Suprapubic skin (tissue), 4 donors: ENCODE measurements at regions not wholly inside any gene's neighbourhood (a gene's known extent, or its start where the extent isn't known, plus 50 kb on each side); places are given as distances from the start of the nearest gene placed in this dataset.
"Not testable (repeated sequence)": the region's sequence is repeated elsewhere in the genome, so short reads cannot be mapped to it uniquely, and the experiment has no call there.

Source experiments
- DNase-seq, 2 donors: peaks; one replicate each; pipeline ENCODE4 v3.0.0-alpha.2; 2019; ENCODE audit warnings: low spot score in 2 of 2
- H3K27ac ChIP-seq: fragments of 200-600 bp; sonication (generic); one replicate; pipeline ENCODE4 v1.5.1; 2019
- H3K27me3 ChIP-seq: fragments of 200-600 bp; sonication (generic); one replicate; pipeline ENCODE4 v1.5.1; 2019
- H3K36me3 ChIP-seq: fragments of 200-600 bp; sonication (generic); one replicate; pipeline ENCODE4 v1.5.1; 2019
- H3K4me1 ChIP-seq: fragments of 200-600 bp; sonication (generic); one replicate; pipeline ENCODE4 v1.5.1; 2019
- H3K4me3 ChIP-seq: fragments of 200-600 bp; sonication (generic); one replicate; pipeline ENCODE4 v1.5.1; 2019; ENCODE audit warnings: mild to moderate bottlenecking
- H3K9me3 ChIP-seq: fragments of 200-600 bp; sonication (generic); one replicate; pipeline ENCODE4 v1.5.1; 2019
- CTCF ChIP-seq, 2 donors: fragments of 200-600 bp in 1 of 2; fragments of 450-650 bp in 1 of 2; sonication (generic) in 1 of 2; IDR thresholded peaks; one replicate each; pipeline ENCODE4 v1.5.1; 2016 to 2019; ENCODE audit warnings: antibody characterized with exemption in 2 of 2, mild to moderate bottlenecking in 1 of 2, moderate library complexity in 1 of 2
- EP300 ChIP-seq: sonication (generic); formaldehyde crosslinking; IDR thresholded peaks from one replicate; pipeline ENCODE4 v1.6.1; 2017; ENCODE audit warnings: antibody characterized with exemption
- POLR2A ChIP-seq, 2 donors: fragments of 450-650 bp; IDR thresholded peaks; one replicate each; pipeline ENCODE4 v1.6.1; 2017; ENCODE audit warnings: antibody characterized with exemption in 2 of 2, mild to moderate bottlenecking in 2 of 2, moderate library complexity in 2 of 2
- POLR2AphosphoS5 ChIP-seq, 3 donors: sonication (generic); formaldehyde crosslinking; IDR thresholded peaks; one replicate each; pipeline ENCODE4 v1.6.1; 2017; ENCODE audit warnings: antibody characterized with exemption in 3 of 3
- WGBS: methylation state at CpG from one replicate; pipeline ENCODE4 v1.1.5; 2018; 5-methylcytosine and 5-hydroxymethylcytosine counted together

DNA sequence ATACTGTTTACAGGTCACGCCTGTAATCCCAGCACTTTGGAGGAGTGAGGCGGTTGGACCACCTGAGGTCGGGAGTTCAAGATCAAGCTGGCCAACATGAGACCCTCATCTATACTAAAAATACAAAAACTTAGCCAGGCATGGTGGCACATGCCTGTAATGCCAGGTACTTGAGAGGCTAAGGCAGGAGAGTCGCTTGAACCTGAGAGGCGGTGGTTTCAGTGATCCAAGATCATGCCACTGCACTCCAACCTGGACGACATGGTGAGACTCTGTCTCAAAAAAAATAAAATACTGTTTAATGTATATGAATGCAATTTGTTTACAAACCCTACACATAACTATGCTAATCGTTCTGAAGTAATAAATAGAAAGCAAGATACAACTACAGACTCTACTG, 102.4 kb downstream of the ZNF486 start:
- TF ChIP-seq EP300: no peak
- no peak for TF ChIP-seq CTCF (IDR thresholded peaks at IDR 0.05)
- no peak for TF ChIP-seq POLR2A (IDR thresholded peaks at IDR 0.05)
- TF ChIP-seq POLR2AphosphoS5 (IDR thresholded peaks at IDR 0.05): no peak
- Histone ChIP-seq H3K9me3 (no peaks in the 10 kb centered on the region), H3K27me3 (no peaks in the 10 kb centered on the region), H3K4me3 (no peak overlapping the region), H3K36me3 (no peaks in the 10 kb centered on the region), H3K4me1 (no peaks in the 10 kb centered on the region), H3K27ac (no peak overlapping the region)
- 92% methylated on average over 7 of the region's 7 CpGs for WGBS
- DNase-seq: no peak

GRCh38 chr19:20261513-20261912, 94.5 kb downstream of the ZNF486 start:
- H3K4me1 ChIP-seq, H3K36me3 ChIP-seq, H3K27ac ChIP-seq, H3K4me3 ChIP-seq, H3K27me3 ChIP-seq, H3K9me3 ChIP-seq, DNase-seq: not testable (repeated sequence)

- H3K9me3 ChIP-seq, H3K4me3 ChIP-seq, H3K36me3 ChIP-seq, DNase-seq, H3K4me1 ChIP-seq, H3K27me3 ChIP-seq, H3K27ac ChIP-seq: not testable (repeated sequence)
- 34% methylated on average over 8 of the region's 8 CpGs for WGBS
These were observed 93.7 kb downstream of the ZNF486 start for GRCh38 chr19:20260738-20261137.

- Histone ChIP-seq H3K36me3 (no peaks in the 10 kb centered on the region), H3K4me3 (no peak overlapping the region), H3K27ac (no peak overlapping the region), H3K27me3 (no peaks in the 10 kb centered on the region), H3K4me1 (no peaks in the 10 kb centered on the region), H3K9me3 (peaks cover 8% of the 10 kb centered on the region)
- 63% methylated on average over 1 of the region's 1 CpG for WGBS
- no peak for DNase-seq
- TF ChIP-seq EP300 (no peak), POLR2AphosphoS5 (IDR thresholded peaks at IDR 0.05) (no peak), POLR2A (IDR thresholded peaks at IDR 0.05) (no peak), CTCF (IDR thresholded peaks at IDR 0.05) (no peak)
These were observed 92.6 kb downstream of the ZNF486 start for GRCh38 chr19:20259615-20260014.

- H3K4me3 ChIP-seq: no peak overlapping the region
- H3K36me3 ChIP-seq: no peaks in the 10 kb centered on the region
- no peaks in the 10 kb centered on the region for H3K4me1 ChIP-seq
- TF ChIP-seq EP300: no peak
- TF ChIP-seq CTCF (IDR thresholded peaks at IDR 0.05): no peak
- WGBS: 97% methylated on average over 2 of the region's 2 CpGs
- H3K27me3 ChIP-seq: no peaks in the 10 kb centered on the region
- H3K9me3 ChIP-seq: peaks cover 8% of the 10 kb centered on the region
- no peak for DNase-seq
- no peak overlapping the region for H3K27ac ChIP-seq
These were observed 89.6 kb downstream of the ZNF486 start for GRCh38 chr19:20256606-20257005.

GRCh38 chr19:20254121-20254520, 87.1 kb downstream of the ZNF486 start:
- no peak overlapping the region for H3K27ac ChIP-seq
- TF ChIP-seq EP300 (no peak), POLR2A (IDR thresholded peaks at IDR 0.05) (no peak), CTCF (IDR thresholded peaks at IDR 0.05) (no peak), POLR2AphosphoS5 (IDR thresholded peaks at IDR 0.05) (no peak)
- no peaks in the 10 kb centered on the region for H3K27me3 ChIP-seq
- no peaks in the 10 kb centered on the region for H3K36me3 ChIP-seq
- WGBS: 82% methylated on average over 5 of the region's 5 CpGs
- no peak for DNase-seq
- H3K9me3 ChIP-seq: peaks cover 8% of the 10 kb centered on the region
- no peak overlapping the region for H3K4me3 ChIP-seq
- H3K4me1 ChIP-seq: no peaks in the 10 kb centered on the region
